IMR-90 (cell line): ENCODE measurements at regions not wholly inside any gene's neighbourhood (a gene's known extent, or its start where the extent isn't known, plus 50 kb on each side); places are given as distances from the start of the nearest gene placed in this dataset.

Experiments used
- ATAC-seq: fragments of 200-7000 bp; cut with Tn5 transposase; 2 replicates; pipeline ENCODE4 v1.9.1; 2020; ENCODE audit warnings: low read depth, mild to moderate bottlenecking, moderate library complexity
- BruUV-seq: library from RNA; stranded (reverse); fragments of 400-500 nt; replicated peaks from 2 replicates; lab custom pipeline; 2021; lab: Mats Ljungman, UMichigan
- CTCF ChIA-PET: fragments of 300-600 bp; formaldehyde crosslinking; extraction: SDS; loops from one replicate; lab custom pipeline; 2021; ENCODE audit warnings: antibody characterized with exemption; lab: Yijun Ruan, JAX
- POLR2A ChIA-PET: fragments of 300-600 bp; sonication (Branson Sonifier 250); formaldehyde crosslinking; loops from one replicate; lab custom pipeline; 2022; ENCODE audit warnings: antibody characterized with exemption; ENCODE audit not compliant: unreplicated experiment; lab: Charles Lee
- DNase-seq: peaks from one replicate; pipeline ENCODE4 v3.0.0; 2013
- H2AFZ ChIP-seq: replicated peaks from 2 replicates; pipeline ENCODE3; 2013; ENCODE audit warnings: low read length, mild to moderate bottlenecking; ENCODE audit not compliant: poor library complexity
- H2AK5ac ChIP-seq: 2 replicates; pipeline ENCODE4 v1.6.1; 2013; ENCODE audit warnings: low read depth, low read length, inconsistent platforms
- H2AK9ac ChIP-seq: replicated peaks from 2 replicates; pipeline ENCODE3; 2013; ENCODE audit warnings: mild to moderate bottlenecking, low read depth, low read length, moderate library complexity; ENCODE audit not compliant: poor library complexity
- H2BK120ac ChIP-seq: 2 replicates; pipeline ENCODE4 v1.6.1; 2013; ENCODE audit warnings: low read depth, low read length, inconsistent platforms
- H2BK15ac ChIP-seq: 3 replicates; pipeline ENCODE4 v1.6.1; 2013; ENCODE audit warnings: low read depth, low read length, inconsistent platforms
- H2BK20ac ChIP-seq: 2 replicates; pipeline ENCODE4 v1.6.1; 2013; ENCODE audit warnings: low read depth, mild to moderate bottlenecking, inconsistent platforms, low read length, moderate library complexity
- H2BK5ac ChIP-seq: 2 replicates; pipeline ENCODE4 v1.6.1; 2013; ENCODE audit warnings: mild to moderate bottlenecking, low read depth, low read length, inconsistent platforms; ENCODE audit not compliant: poor library complexity, severe bottlenecking
- H3K14ac ChIP-seq: replicated peaks from 2 replicates; pipeline ENCODE4 v1.6.1; 2013; ENCODE audit warnings: low read depth, low read length, inconsistent platforms
- H3K18ac ChIP-seq: 2 replicates; pipeline ENCODE4 v1.6.1; 2013; ENCODE audit warnings: low read depth, low read length, control low read depth
- H3K23ac ChIP-seq: 2 replicates; pipeline ENCODE4 v1.6.1; 2013; ENCODE audit warnings: low read depth, low read length, inconsistent platforms
- H3K27ac ChIP-seq: 2 replicates; pipeline ENCODE4 v1.5.1; 2013; ENCODE audit warnings: mild to moderate bottlenecking, control low read depth, low read length; ENCODE audit not compliant: insufficient read depth
- H3K27me3 ChIP-seq: 2 replicates; pipeline ENCODE4 v1.6.1; 2013; ENCODE audit warnings: low read length; ENCODE audit not compliant: control insufficient read depth, insufficient read depth
- H3K36me3 ChIP-seq: 2 replicates; pipeline ENCODE4 v1.6.1; 2013; ENCODE audit warnings: low read length, mixed read lengths; ENCODE audit not compliant: control insufficient read depth, insufficient read depth
- H3K4ac ChIP-seq: 2 replicates; pipeline ENCODE4 v1.6.1; 2013; ENCODE audit warnings: low read depth, low read length, inconsistent platforms
- H3K4me1 ChIP-seq: 2 replicates; pipeline ENCODE4 v1.6.1; 2013; ENCODE audit warnings: low read length, mixed read lengths; ENCODE audit not compliant: control insufficient read depth, insufficient read depth
- H3K4me2 ChIP-seq: 2 replicates; pipeline ENCODE4 v1.6.1; 2013; ENCODE audit warnings: low read depth, mild to moderate bottlenecking, control low read depth, low read length, moderate library complexity
- H3K4me3 ChIP-seq: 2 replicates; pipeline ENCODE4 v1.5.1; 2013; ENCODE audit warnings: low read depth, mild to moderate bottlenecking, control low read depth, low read length, moderate library complexity; ENCODE audit not compliant: insufficient read depth
- H3K56ac ChIP-seq: 2 replicates; pipeline ENCODE4 v1.6.1; 2013; ENCODE audit warnings: low read length, inconsistent platforms; ENCODE audit not compliant: insufficient read depth; ENCODE audit errors: extremely low read depth
- H3K79me1 ChIP-seq, 2 experiments: 2 replicates each; pipeline ENCODE4 v1.6.1; 2013; ENCODE audit warnings: low read length in 2 of 2, inconsistent platforms in 1 of 2, low read depth in 1 of 2
- H3K9ac ChIP-seq: 2 replicates; pipeline ENCODE4 v1.6.1; 2013; ENCODE audit warnings: low read depth, low read length, control low read depth
- H3K9me1 ChIP-seq: 2 replicates; pipeline ENCODE4 v1.6.1; 2013; ENCODE audit warnings: low read length, inconsistent platforms; ENCODE audit not compliant: insufficient read depth
- H3K9me3 ChIP-seq: 2 replicates; pipeline ENCODE4 v1.6.1; 2013; ENCODE audit warnings: low read length; ENCODE audit not compliant: control insufficient read depth, insufficient read depth
- H4K20me1 ChIP-seq: 2 replicates; pipeline ENCODE4 v1.6.1; 2013; ENCODE audit warnings: low read length, inconsistent platforms; ENCODE audit not compliant: insufficient read depth
- H4K5ac ChIP-seq: 2 replicates; pipeline ENCODE4 v1.6.1; 2013; ENCODE audit warnings: mild to moderate bottlenecking, low read depth, low read length, control low read depth
- H4K8ac ChIP-seq, 2 experiments: 2 replicates each; pipeline ENCODE4 v1.6.1; 2013; ENCODE audit warnings: low read depth in 2 of 2, low read length in 2 of 2, control low read depth in 1 of 2, inconsistent platforms in 1 of 2
- H4K91ac ChIP-seq: 2 replicates; pipeline ENCODE4 v1.6.1; 2013; ENCODE audit warnings: low read depth, low read length, inconsistent platforms; ENCODE audit not compliant: insufficient read depth
- MAFK ChIP-seq: IDR thresholded peaks from 2 replicates; pipeline ENCODE4 v1.6.1; 2012; ENCODE audit warnings: low read depth, low read length, improper control_type of control experiment
- MXI1 ChIP-seq: IDR thresholded peaks from 2 replicates; pipeline ENCODE4 v1.6.1; 2012; ENCODE audit warnings: low read depth, mild to moderate bottlenecking, low read length, moderate library complexity, borderline replicate concordance
- POLR2A ChIP-seq: IDR thresholded peaks from 2 replicates; pipeline ENCODE4 v1.6.1; 2012; ENCODE audit warnings: mild to moderate bottlenecking, low read depth, low read length
- RAD21 ChIP-seq: IDR thresholded peaks from 2 replicates; pipeline ENCODE4 v1.6.1; 2012; ENCODE audit warnings: low read length, improper control_type of control experiment
- WGBS, 2 experiments: methylation state at CpG; one replicate each; pipeline versions ENCODE4 v1.1.5 to v1.1.7; 2013; ENCODE audit warnings: missing lambda C conversion rate in 2 of 2; ENCODE audit not compliant: insufficient read length in 1 of 2; ENCODE audit errors: extremely low coverage in 2 of 2; 5-methylcytosine and 5-hydroxymethylcytosine counted together
- dilution Hi-C: fragments of 300-500 bp; cut with HindIII; formaldehyde crosslinking; loops from one replicate; pipeline ENCODE4 v1.14.3; 2018; ENCODE audit warnings: low sequenced_read_pairs; ENCODE audit not compliant: unreplicated experiment
- in situ Hi-C: fragments of 300-500 bp; cut with MboI; formaldehyde crosslinking; loops from 3 replicates; pipeline ENCODE4 v1.14.3; 2019; ENCODE audit warnings: low sequenced_read_pairs, inconsistent platforms, mixed read lengths
- intact Hi-C: fragments of 100-400 bp; cut with micrococcal nuclease; formaldehyde crosslinking; loops from 2 replicates; pipeline ENCODE4 v1.10.0; 2022
- TF ChIP-seq, protein P1 (sequence below): conservative IDR thresholded peaks from 2 replicates; pipeline ENCODE4 v1.5.1; 2012; ENCODE audit warnings: mild to moderate bottlenecking, low read depth, low read length, improper control_type of control experiment
- TF ChIP-seq, protein P2 (sequence below): fragments of 150-350 bp; IDR thresholded peaks from 2 replicates; pipeline ENCODE4 v1.6.1; 2016; ENCODE audit warnings: low read depth, mild to moderate bottlenecking, low read length, moderate library complexity, borderline replicate concordance

DNA sequence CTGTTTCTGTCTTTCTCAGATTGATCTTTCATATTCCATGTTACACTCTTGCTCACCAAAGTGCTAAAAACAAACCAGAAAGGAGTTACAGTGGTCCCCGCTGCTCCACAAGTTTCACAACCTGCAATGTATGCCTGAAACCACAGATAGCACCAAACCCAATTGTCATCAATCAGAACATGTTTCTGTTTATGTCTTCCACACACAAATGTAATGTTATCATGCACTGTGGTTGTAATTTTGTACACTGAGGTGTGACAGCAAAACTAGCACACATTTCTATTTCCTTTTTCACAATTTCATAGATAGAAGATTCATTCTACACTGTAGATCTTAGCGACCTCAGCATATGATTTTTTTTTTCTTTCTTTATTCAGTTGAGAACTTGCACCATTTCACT lies 1045.9 kb upstream of the RAG2 start:
- Histone ChIP-seq H3K4me2 (no peak overlapping the region), H2BK15ac (no peak overlapping the region), H4K8ac (no peak overlapping the region), H2AFZ (no peak overlapping the region), H2BK120ac (no peak overlapping the region), H3K23ac (no peak overlapping the region), H3K27ac (no peak overlapping the region), H3K9ac (no peak overlapping the region), H3K4ac (no peak overlapping the region), H2AK9ac (no peak overlapping the region), H3K4me1 (no peaks in the 10 kb centered on the region), H2BK20ac (no peak overlapping the region), H4K91ac (no peak overlapping the region), H3K79me1 (no peaks in the 10 kb centered on the region), H4K5ac (no peak overlapping the region), H4K20me1 (no peaks in the 10 kb centered on the region), H2BK5ac (no peak overlapping the region), H3K56ac (no peak overlapping the region), H3K4me3 (no peak overlapping the region), H3K36me3 (no peaks in the 10 kb centered on the region), H3K14ac (no peak overlapping the region), H3K9me1 (no peaks in the 10 kb centered on the region), H3K9me3 (no peaks in the 10 kb centered on the region), H3K27me3 (no peaks in the 10 kb centered on the region), H3K18ac (no peak overlapping the region), H2AK5ac (no peak overlapping the region)
- no TSS peak for BruUV-seq
- POLR2A ChIA-PET, result no interaction called here
- CTCF ChIA-PET, result no interaction called here
- in situ Hi-C loops (loop anchor here (25.0 kb wide), 1 partner anchor 1143 kb away; no protein-coding TSS in a partner anchor), dilution Hi-C loops (no loop called here), intact Hi-C loops (no loop called here)
- no CpG with 5 or more reads among the region's 2 CpGs for WGBS, 2 experiments
- ATAC-seq, result no peak
- no peak for DNase-seq
- TF ChIP-seq MXI1, result no peak
- TF ChIP-seq POLR2A, result no peak
- TF ChIP-seq RAD21, result no peak
- TF ChIP-seq, protein P1, sequence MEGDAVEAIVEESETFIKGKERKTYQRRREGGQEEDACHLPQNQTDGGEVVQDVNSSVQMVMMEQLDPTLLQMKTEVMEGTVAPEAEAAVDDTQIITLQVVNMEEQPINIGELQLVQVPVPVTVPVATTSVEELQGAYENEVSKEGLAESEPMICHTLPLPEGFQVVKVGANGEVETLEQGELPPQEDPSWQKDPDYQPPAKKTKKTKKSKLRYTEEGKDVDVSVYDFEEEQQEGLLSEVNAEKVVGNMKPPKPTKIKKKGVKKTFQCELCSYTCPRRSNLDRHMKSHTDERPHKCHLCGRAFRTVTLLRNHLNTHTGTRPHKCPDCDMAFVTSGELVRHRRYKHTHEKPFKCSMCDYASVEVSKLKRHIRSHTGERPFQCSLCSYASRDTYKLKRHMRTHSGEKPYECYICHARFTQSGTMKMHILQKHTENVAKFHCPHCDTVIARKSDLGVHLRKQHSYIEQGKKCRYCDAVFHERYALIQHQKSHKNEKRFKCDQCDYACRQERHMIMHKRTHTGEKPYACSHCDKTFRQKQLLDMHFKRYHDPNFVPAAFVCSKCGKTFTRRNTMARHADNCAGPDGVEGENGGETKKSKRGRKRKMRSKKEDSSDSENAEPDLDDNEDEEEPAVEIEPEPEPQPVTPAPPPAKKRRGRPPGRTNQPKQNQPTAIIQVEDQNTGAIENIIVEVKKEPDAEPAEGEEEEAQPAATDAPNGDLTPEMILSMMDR, result no peak
- TF ChIP-seq MAFK, result no peak
- TF ChIP-seq, protein P2, sequence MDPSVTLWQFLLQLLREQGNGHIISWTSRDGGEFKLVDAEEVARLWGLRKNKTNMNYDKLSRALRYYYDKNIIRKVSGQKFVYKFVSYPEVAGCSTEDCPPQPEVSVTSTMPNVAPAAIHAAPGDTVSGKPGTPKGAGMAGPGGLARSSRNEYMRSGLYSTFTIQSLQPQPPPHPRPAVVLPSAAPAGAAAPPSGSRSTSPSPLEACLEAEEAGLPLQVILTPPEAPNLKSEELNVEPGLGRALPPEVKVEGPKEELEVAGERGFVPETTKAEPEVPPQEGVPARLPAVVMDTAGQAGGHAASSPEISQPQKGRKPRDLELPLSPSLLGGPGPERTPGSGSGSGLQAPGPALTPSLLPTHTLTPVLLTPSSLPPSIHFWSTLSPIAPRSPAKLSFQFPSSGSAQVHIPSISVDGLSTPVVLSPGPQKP, result no peak
